Liver (tissue), 8 donors: ENCODE measurements at regions not wholly inside any gene's neighbourhood (a gene's known extent, or its start where the extent isn't known, plus 50 kb on each side); places are given as distances from the start of the nearest gene placed in this dataset.

Source experiments
- DNase-seq: peaks from one replicate; pipeline ENCODE4 v3.0.0-alpha.2; 2017; ENCODE audit warnings: low spot score
- H3K27ac ChIP-seq, 2 donors: one replicate each; pipeline ENCODE4 v1.7.0; 2013; ENCODE audit warnings: inconsistent platforms in 2 of 2, low read length in 2 of 2, control low read depth in 1 of 2, low read depth in 1 of 2, mild to moderate bottlenecking in 1 of 2
- H3K27me3 ChIP-seq, 4 donors: one replicate each; pipeline versions ENCODE4 v1.6.1 to v1.7.0; 2013; ENCODE audit warnings: low read length in 3 of 4, inconsistent platforms in 1 of 4, mild to moderate bottlenecking in 1 of 4, moderate library complexity in 1 of 4; ENCODE audit not compliant: control insufficient read depth in 4 of 4, insufficient read depth in 4 of 4
- H3K36me3 ChIP-seq, 4 donors: one replicate each; pipeline versions ENCODE4 v1.6.1 to v1.7.0; 2013; ENCODE audit warnings: low read length in 3 of 4, mild to moderate bottlenecking in 3 of 4, low read depth in 1 of 4, moderate library complexity in 1 of 4; ENCODE audit not compliant: control insufficient read depth in 4 of 4, insufficient read depth in 3 of 4
- H3K4me1 ChIP-seq, 4 donors: one replicate each; pipeline versions ENCODE4 v1.6.1 to v1.7.0; 2013; ENCODE audit warnings: low read length in 3 of 4, mild to moderate bottlenecking in 3 of 4, moderate library complexity in 1 of 4; ENCODE audit not compliant: control insufficient read depth in 4 of 4, insufficient read depth in 4 of 4
- H3K4me3 ChIP-seq, 3 donors: one replicate each; pipeline versions ENCODE4 v1.6.1 to v1.7.0; 2013; ENCODE audit warnings: low read length in 3 of 3, control low read depth in 1 of 3, low read depth in 1 of 3, mild to moderate bottlenecking in 1 of 3
- H3K9ac ChIP-seq, 2 donors: one replicate each; pipeline ENCODE4 v1.7.0; 2013; ENCODE audit warnings: low read length in 2 of 2, mild to moderate bottlenecking in 2 of 2, moderate library complexity in 2 of 2, control low read depth in 1 of 2, low read depth in 1 of 2
- H3K9me3 ChIP-seq, 4 donors: one replicate each; pipeline versions ENCODE4 v1.6.1 to v1.7.0; 2013; ENCODE audit warnings: low read length in 3 of 4; ENCODE audit not compliant: control insufficient read depth in 4 of 4
- EGR1 ChIP-seq, 2 donors: IDR thresholded peaks; 2 replicates each; pipeline ENCODE4 v1.6.1; 2016 to 2018; ENCODE audit warnings: antibody characterized with exemption in 2 of 2, low read depth in 2 of 2
- FOXA1 ChIP-seq: IDR thresholded peaks from 2 replicates; pipeline ENCODE4 v1.6.1; 2016; ENCODE audit warnings: antibody characterized with exemption
- FOXA2 ChIP-seq: IDR thresholded peaks from 2 replicates; pipeline ENCODE4 v1.6.1; 2016; ENCODE audit warnings: antibody characterized with exemption
- GABPA ChIP-seq, 2 donors: IDR thresholded peaks in 1 of 2; conservative IDR thresholded peaks in 1 of 2; 2 replicates each; pipeline ENCODE4 v1.6.1; 2016; ENCODE audit warnings: antibody characterized with exemption in 2 of 2, mild to moderate bottlenecking in 1 of 2, moderate library complexity in 1 of 2
- HNF4A ChIP-seq, 2 donors: conservative IDR thresholded peaks; 2 replicates each; pipeline ENCODE4 v1.6.1; 2016; ENCODE audit warnings: antibody characterized with exemption in 2 of 2, mild to moderate bottlenecking in 2 of 2
- HNF4G ChIP-seq: IDR thresholded peaks from 2 replicates; pipeline ENCODE4 v1.6.1; 2016; ENCODE audit warnings: antibody characterized with exemption
- JUND ChIP-seq, 2 donors: IDR thresholded peaks; 2 replicates each; pipeline ENCODE4 v1.6.1; 2016; ENCODE audit warnings: antibody characterized with exemption in 2 of 2
- NR2F2 ChIP-seq: IDR thresholded peaks from 2 replicates; pipeline ENCODE4 v1.6.1; 2016; ENCODE audit warnings: antibody characterized with exemption
- RAD21 ChIP-seq, 2 donors: IDR thresholded peaks; 2 replicates each; pipeline ENCODE4 v1.6.1; 2016; ENCODE audit warnings: antibody characterized with exemption in 2 of 2, mild to moderate bottlenecking in 2 of 2
- REST ChIP-seq: IDR thresholded peaks from 2 replicates; pipeline ENCODE4 v1.6.1; 2016; ENCODE audit warnings: antibody characterized with exemption, mild to moderate bottlenecking
- RXRA ChIP-seq, 2 donors: IDR thresholded peaks; 2 replicates each; pipeline ENCODE4 v1.6.1; 2017 to 2018; ENCODE audit warnings: antibody characterized with exemption in 2 of 2, mild to moderate bottlenecking in 1 of 2
- SP1 ChIP-seq: IDR thresholded peaks from 2 replicates; pipeline ENCODE4 v1.6.1; 2018; ENCODE audit warnings: antibody characterized with exemption, mild to moderate bottlenecking
- TAF1 ChIP-seq: conservative IDR thresholded peaks from 2 replicates; pipeline ENCODE4 v1.6.1; 2016; ENCODE audit warnings: antibody characterized with exemption, mild to moderate bottlenecking
- YY1 ChIP-seq: IDR thresholded peaks from 2 replicates; pipeline ENCODE4 v1.6.1; 2016; ENCODE audit warnings: antibody characterized with exemption, mild to moderate bottlenecking
- WGBS: extraction: QIAGEN DNeasy Blood & Tissue Kit; methylation state at CpG from one replicate; pipeline ENCODE4 v1.1.7; 2013; 5-methylcytosine and 5-hydroxymethylcytosine counted together
- TF ChIP-seq, protein P1 (sequence below): IDR thresholded peaks from 2 replicates; pipeline ENCODE4 v1.6.1; 2016; ENCODE audit warnings: antibody characterized with exemption
- TF ChIP-seq, protein P2 (sequence below): fragments of 150-350 bp; IDR thresholded peaks from 2 replicates; pipeline ENCODE4 v1.5.1; 2017; ENCODE audit warnings: improper control_type of control experiment, low read depth, low read length; ENCODE audit not compliant: missing input control
- TF ChIP-seq, protein P3 (sequence below): IDR thresholded peaks from 2 replicates; pipeline ENCODE4 v1.6.1; 2016; ENCODE audit warnings: antibody characterized with exemption
- TF ChIP-seq, protein P4 (sequence below): IDR thresholded peaks from 2 replicates; pipeline ENCODE4 v1.6.1; 2016; ENCODE audit warnings: antibody characterized with exemption
- donor health status: healthy.
- donor health status: healthy.
- donor health status: healthy.
- donor health status: healthy.
- donor health status: healthy.

GRCh38 chr15:70195587-70196305 lies 98.0 kb upstream of the TLE3 start:
- Histone ChIP-seq H3K27me3 (no peaks in the 10 kb centered on the region), H3K36me3 (no peaks in the 10 kb centered on the region), H3K27ac (peak overlapping the region; percentile 86 to 89), H3K9ac (peak overlapping the region in 1 of 2 donors; percentile 10), H3K9me3 (no peaks in the 10 kb centered on the region), H3K4me1 (peaks cover 10 to 50% (median 36%) of the 10 kb centered on the region in 4 donors), H3K4me3 (no peak overlapping the region)
- DNase-seq: no peak
- TF ChIP-seq, protein P1, sequence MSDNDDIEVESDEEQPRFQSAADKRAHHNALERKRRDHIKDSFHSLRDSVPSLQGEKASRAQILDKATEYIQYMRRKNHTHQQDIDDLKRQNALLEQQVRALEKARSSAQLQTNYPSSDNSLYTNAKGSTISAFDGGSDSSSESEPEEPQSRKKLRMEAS: peak; percentile 12
- TF ChIP-seq TAF1 (no peak), FOXA1 (no peak), GABPA (IDR thresholded peaks at IDR 0.05 in 1 of 2, conservative IDR thresholded peaks at IDR 0.05 in 1 of 2) (no peak), RAD21 (IDR thresholded peaks at IDR 0.05) (peak in 1 of 2 donors; percentile 9), JUND (IDR thresholded peaks at IDR 0.05) (peak in 1 of 2 donors; percentile 40), HNF4G (peak; percentile 66), NR2F2 (peak; percentile 47), RXRA (IDR thresholded peaks at IDR 0.05) (peak in 1 of 2 donors; percentile 83), SP1 (peak; percentile 79), YY1 (peak; percentile 50), REST (peak; percentile 22), HNF4A (conservative IDR thresholded peaks at IDR 0.05) (peak; percentile 86 to 89)
- TF ChIP-seq, protein P2, sequence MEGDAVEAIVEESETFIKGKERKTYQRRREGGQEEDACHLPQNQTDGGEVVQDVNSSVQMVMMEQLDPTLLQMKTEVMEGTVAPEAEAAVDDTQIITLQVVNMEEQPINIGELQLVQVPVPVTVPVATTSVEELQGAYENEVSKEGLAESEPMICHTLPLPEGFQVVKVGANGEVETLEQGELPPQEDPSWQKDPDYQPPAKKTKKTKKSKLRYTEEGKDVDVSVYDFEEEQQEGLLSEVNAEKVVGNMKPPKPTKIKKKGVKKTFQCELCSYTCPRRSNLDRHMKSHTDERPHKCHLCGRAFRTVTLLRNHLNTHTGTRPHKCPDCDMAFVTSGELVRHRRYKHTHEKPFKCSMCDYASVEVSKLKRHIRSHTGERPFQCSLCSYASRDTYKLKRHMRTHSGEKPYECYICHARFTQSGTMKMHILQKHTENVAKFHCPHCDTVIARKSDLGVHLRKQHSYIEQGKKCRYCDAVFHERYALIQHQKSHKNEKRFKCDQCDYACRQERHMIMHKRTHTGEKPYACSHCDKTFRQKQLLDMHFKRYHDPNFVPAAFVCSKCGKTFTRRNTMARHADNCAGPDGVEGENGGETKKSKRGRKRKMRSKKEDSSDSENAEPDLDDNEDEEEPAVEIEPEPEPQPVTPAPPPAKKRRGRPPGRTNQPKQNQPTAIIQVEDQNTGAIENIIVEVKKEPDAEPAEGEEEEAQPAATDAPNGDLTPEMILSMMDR: no peak
- TF ChIP-seq, protein P3, sequence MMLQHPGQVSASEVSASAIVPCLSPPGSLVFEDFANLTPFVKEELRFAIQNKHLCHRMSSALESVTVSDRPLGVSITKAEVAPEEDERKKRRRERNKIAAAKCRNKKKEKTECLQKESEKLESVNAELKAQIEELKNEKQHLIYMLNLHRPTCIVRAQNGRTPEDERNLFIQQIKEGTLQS: no peak
- WGBS: 47% methylated on average over 13 of the region's 13 CpGs

GRCh38 chr15:70195171-70195570 lies 97.5 kb upstream of the TLE3 start:
- peaks cover 10 to 50% (median 36%) of the 10 kb centered on the region in 4 donors for H3K4me1 ChIP-seq
- peak overlapping the region; percentile 86 to 89 for H3K27ac ChIP-seq
- TF ChIP-seq HNF4G: no peak
- TF ChIP-seq NR2F2: no peak
- TF ChIP-seq, protein P1: no peak
- TF ChIP-seq, protein P3: no peak
- TF ChIP-seq, protein P4, sequence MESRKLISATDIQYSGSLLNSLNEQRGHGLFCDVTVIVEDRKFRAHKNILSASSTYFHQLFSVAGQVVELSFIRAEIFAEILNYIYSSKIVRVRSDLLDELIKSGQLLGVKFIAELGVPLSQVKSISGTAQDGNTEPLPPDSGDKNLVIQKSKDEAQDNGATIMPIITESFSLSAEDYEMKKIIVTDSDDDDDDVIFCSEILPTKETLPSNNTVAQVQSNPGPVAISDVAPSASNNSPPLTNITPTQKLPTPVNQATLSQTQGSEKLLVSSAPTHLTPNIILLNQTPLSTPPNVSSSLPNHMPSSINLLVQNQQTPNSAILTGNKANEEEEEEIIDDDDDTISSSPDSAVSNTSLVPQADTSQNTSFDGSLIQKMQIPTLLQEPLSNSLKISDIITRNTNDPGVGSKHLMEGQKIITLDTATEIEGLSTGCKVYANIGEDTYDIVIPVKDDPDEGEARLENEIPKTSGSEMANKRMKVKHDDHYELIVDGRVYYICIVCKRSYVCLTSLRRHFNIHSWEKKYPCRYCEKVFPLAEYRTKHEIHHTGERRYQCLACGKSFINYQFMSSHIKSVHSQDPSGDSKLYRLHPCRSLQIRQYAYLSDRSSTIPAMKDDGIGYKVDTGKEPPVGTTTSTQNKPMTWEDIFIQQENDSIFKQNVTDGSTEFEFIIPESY: no peak
- TF ChIP-seq GABPA (IDR thresholded peaks at IDR 0.05 in 1 of 2, conservative IDR thresholded peaks at IDR 0.05 in 1 of 2): no peak
- no peak for TF ChIP-seq REST
- TF ChIP-seq TAF1: no peak
- no peak for TF ChIP-seq EGR1 (IDR thresholded peaks at IDR 0.05; ENCODE audit: low read depth in 2 of 2)
- no peak for TF ChIP-seq YY1
- no peak for TF ChIP-seq FOXA2
- TF ChIP-seq SP1: no peak
- TF ChIP-seq HNF4A (conservative IDR thresholded peaks at IDR 0.05): no peak
- 64% methylated on average over 7 of the region's 7 CpGs for WGBS
- no peaks in the 10 kb centered on the region for H3K9me3 ChIP-seq
- no peaks in the 10 kb centered on the region for H3K27me3 ChIP-seq
- no peak overlapping the region for H3K9ac ChIP-seq
- H3K4me3 ChIP-seq: no peak overlapping the region
- DNase-seq: no peak
- no peaks in the 10 kb centered on the region for H3K36me3 ChIP-seq
